Stimulated activated CD8-positive, alpha-beta memory T cell treated with anti-CD3 and anti-CD28 coated beads, Interleukin-12 subunit alpha, Interleukin-12 subunit beta, amount 100 ng/mL, for 4 hours (primary cell): ENCODE measurements at regions not wholly inside any gene's neighbourhood (a gene's known extent, or its start where the extent isn't known, plus 50 kb on each side); places are given as distances from the start of the nearest gene placed in this dataset.
A peak's percentile ranks its signal among the peaks of the same experiment; 100 is the strongest.
"Not testable (repeated sequence)": the region's sequence is repeated elsewhere in the genome, so short reads cannot be mapped to it uniquely, and the experiment has no call there.

Experiments used
- DNase-seq: peaks from one replicate; pipeline ENCODE4 v3.0.0-alpha.2; 2020; ENCODE audit warnings: low read depth

DNA sequence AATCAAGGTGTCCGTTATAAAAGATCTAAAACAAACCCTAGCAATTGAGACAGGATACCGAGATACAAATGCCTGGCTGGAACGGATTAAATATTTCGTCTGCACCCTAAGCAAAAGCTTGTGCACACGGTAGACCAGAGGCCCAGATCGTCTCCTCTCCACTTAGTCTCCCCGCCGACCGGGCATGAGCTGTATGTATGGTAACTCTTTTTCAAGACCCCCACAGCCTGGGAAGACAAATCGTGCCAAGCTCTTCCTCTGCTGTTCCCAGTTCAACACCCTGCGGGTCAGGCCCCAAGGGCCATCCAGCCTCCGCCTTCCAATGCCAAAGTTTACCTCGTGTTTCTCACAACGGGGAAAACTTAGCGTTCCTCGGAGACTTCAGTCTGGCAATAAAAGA lies 285.7 kb upstream of the GALNT17 start:
- no peak for DNase-seq

DNA sequence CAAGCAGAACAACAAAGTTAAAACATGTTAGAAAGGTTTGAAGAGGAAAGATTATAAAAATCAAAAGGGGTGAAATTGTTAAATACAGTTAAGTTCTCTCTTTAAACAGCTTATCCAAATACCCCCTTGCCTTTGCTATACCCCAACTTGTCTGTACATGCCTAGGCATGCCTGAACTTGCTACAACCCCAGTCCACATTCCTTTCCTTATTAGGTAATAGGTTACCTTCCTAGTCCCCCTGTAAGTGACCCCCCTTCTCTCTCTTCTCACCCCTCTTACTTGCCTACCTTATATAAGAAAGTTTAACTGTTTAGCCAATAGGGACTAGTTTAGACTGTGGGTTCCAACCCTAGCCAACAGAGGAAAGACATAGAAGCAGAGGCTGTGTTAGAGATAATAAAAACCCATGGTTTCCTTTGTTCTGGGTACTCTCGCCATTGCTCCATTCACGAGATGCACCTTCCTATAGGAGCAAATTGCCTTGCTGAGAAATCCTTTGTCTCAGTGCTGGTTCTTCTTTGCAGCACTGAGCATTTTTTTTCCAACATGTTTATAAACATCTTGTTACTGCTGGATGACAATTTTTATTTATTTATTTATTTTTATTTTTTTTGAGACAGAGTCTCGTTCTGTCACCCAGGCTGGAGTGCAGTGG lies 282.2 kb upstream of the GALNT17 start:
- DNase-seq, result no peak

DNA sequence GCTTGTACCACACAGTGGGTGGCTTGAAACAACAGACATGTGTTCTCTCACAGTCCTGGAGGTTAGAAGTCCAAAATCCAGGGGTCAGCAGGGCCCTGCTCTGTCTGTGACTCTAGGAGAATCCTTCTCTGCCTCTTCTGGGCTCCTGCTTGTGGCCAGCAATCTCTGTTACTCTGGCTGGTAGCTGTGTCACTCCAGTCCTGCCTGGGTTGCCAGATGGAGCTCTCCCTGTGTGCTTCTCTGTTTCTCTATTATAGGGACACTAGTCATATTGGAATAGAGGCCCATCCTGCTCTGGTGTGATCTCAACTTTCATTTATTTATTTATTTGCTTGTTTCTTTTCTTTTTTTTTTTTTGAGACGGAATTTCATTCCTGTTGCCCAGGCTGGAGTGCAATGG lies 276.6 kb upstream of the GALNT17 start:
- DNase-seq, result no peak

DNA sequence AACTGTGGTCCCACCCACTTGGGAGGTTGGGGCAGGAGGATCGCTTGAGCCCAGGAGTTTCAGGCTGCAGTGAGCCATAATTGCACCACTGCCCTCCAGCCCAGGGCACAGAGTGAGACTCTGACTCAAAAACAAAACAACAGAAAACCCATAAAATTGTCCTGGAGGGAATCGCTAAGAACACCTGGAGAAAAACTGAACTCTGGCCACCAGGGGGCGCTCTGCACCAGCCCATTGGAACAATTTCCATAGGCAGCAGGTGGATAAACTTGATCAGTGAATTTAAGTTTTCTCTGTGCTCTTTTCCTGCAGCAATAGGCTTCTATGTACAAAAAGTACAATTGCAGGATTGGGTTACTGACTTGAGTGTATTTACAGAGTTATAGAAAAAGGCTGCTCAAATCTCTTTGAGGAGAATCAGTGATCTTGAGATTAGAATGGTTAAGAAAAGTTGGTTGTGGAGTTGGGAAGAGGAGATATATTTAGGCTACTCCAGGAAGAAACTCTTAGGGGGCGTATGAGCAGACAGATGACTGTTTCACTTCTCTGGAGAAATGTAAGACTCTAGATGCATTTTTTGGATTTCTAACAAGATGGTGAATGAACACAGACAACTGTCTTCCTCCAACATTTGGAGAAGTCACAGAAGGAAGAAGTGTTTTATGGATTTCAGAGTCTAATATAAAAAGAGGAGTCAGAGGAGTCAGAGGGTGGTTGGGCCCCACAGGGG lies 274.9 kb upstream of the GALNT17 start:
- peak; percentile 8 for DNase-seq

DNA sequence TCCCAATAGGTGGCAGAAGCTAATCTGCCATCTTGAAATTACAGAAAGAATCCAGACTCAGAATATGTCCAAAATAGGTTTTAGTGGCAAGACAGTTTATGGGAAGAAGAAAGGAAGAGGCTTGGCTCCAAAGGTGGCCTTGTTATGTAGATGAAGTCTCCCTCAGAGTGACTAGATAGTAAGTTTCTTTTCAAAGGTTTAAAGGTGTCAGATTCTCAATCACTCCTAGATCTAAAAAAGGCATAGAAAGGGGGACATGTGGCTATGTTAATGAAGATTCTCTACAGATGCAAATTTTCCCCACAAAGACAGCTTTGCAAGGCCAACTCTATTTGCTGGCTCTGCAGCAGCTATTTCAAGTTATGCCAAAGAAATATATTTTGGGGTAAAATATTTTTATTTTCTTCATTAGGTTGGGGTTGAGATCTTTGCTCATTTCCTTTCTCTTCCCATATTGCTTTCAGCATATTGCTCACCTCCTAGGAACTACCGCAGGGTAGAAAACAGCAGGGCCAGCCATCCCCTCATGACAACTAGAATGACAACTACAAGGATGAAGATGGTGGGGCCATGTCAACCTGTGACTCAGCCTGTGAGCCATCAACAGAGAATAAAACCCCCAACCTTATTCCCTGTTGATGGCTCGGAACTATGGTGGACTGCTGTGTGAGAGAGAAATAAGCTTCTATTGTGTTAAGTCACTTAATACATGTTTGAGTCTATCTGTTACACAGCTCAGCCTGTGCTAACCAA lies 274.0 kb upstream of the GALNT17 start:
- DNase-seq, result no peak

DNA sequence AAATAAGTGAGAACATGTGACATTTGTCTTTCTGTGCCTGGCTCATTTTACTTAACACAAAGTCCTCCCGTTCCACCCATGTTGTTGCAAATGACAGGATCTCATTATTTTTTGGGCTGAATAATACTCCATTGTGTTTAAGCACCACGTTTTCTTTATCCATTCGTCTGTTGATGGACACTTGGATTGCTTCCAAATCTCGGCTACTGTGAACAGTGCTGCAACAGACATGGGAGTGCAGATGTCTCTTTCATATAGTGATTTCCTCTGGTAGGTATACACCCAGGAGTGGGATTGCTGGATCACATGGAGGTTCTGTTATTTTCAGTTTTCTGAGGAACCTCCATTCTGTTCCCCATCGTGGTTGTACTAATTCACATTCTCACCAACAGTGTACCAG lies 264.4 kb upstream of the GALNT17 start:
- DNase-seq, result no peak

DNA sequence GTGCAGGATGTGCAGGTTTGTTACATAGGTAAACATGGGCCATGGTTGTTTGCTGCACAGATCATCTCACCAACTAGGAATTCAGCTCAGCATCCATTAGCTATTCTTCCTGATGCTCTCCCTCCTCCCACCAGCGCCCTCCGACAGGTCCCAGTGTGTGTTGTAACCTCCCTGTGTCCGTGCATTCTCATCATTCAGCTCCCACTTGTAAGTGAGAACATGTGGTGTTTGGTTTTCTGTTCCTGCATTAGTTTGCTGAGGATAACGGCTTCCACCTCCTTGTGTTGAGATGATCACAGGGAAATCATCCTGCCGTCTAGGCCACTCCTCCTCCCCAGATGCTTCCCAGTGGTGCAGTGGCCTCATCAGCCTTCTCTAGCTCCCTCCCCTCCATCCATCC lies 261.6 kb upstream of the GALNT17 start:
- no peak for DNase-seq

DNA sequence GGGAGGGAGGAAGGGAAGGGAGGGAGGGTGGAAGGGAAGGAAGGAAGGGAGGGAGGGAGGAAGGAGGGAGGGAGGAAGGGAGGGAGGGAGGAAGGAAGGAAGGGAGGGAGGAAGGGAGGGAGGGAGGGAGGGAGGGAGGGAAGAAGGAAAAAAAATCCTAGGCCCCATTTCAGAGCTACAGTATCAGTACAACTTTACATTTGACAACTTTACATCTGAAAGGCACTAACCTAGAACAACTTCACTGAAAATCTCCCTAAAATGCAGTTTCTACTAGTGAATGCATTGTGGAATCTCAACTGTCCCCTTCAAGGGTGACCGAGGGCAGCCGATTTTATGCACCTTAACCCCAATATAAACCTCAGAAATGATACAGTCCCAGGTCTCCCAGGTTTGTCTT lies 259.8 kb upstream of the GALNT17 start:
- no peak for DNase-seq

DNA sequence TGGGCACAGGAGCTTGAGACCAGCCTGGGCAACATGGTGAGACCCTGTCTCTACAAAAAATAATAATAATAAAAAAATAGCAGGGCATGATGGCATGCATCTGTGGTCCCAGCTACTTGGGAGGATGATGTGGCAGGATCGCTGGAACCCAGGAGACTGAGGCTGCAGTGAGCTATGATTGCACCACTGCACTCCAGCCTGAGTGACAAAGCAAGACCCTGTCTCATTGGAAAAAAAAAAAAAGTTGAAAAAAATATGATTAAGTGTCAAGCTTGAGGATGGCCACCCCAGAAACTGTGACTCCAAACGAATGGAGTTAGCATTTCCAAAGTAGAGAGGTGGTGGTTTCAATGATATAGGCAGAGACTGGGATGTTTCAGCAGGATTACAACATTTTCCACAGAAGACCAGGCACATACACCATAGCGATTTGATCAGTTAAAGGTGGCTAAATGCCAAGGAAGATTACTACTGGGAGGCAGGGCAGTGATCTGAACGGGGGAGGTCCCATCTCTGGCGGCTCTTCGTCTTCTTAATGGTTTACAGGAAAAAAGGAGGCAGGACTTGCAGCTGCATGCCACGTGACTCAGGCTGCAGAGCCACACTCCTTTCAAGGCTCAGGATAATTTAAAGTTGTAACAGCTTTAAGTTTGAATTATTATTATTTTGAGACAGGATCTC lies 250.6 kb upstream of the GALNT17 start:
- DNase-seq, result no peak

DNA sequence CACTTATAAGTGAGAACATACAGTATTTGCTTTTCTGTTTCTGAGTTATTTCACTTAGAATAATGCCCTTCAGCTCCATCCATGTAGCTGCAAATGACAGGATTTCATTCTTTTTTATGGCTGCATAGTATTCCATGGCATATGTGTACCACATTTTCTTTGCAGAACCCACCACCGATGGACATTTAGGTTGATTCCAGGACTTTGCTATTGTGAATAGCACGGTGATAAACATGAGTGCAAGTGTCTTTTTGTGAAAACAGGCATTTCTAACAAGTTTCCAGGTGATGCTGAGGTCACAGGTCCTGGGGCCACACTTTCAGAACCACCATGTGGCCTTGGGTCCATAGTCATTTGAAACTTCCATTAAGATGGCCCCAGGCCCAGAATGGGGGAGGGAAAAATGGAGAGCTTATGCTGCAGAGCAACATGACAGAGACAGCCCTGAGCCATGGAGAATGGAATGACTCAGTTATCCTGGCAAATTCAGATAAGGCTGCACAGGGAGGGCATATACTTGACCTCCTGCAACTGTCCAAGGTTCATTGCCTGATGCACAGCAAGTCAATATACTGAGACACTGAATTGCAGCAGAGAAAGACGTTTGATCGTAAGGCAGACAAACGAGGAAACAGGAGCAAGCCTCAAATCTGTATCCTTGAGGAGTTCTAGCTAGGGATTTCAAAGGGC lies 248.0 kb upstream of the GALNT17 start:
- no peak for DNase-seq

DNA sequence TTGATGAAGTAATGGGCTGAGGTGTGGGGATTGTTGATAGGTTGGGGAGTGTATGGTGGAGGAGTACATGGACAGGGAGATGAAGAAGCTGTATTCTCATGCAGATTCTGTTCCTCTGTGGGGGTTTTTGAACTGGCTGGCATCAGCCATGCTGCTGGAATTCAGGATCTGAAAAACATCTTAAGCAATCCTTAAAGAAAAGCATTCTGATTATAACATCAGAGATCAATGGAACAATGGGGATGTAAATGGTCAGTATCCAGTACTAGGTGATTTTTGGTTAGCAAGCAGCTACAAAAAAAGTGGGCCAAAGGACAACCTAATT lies 247.5 kb upstream of the GALNT17 start:
- no peak for DNase-seq

DNA sequence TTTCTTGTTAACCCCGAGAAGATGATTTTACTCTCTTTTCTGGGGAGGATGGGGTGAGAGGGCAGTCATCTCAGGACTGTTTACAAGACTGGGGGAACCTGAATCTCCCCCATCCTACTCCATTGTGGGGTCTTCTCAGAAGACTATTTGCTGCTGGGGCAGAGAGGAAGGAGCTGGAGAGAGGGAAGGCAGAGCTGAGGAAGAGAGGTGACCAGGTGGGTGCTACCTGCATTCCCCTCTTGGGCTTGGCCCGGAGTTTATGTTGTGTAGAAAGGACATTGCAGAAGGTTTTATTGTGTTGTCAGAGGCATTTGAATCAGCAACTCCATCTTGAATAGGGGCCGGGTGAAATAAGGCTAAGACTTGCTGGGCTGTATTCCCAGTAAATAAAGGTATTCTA lies 247.1 kb upstream of the GALNT17 start:
- no peak for DNase-seq

DNA sequence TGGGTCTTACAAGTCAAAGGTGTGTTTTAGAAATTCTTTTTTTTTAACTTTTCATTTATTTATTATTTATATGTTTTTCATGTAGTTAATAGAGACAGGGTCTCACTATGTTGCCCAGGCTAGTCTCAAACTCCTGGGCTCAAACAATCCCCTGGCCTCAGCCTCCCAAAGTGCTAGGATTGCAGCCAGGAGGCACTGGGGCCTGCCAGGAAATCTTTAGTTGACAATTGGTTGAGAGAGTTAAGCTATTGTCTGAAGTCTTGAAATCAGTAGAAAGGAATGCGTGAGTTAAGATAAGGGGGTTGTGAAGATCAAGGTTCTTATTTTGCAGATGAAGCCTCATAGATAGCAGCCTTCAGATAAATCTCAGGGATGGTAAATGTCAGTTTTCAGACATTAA lies 245.4 kb upstream of the GALNT17 start:
- DNase-seq, result no peak

DNA sequence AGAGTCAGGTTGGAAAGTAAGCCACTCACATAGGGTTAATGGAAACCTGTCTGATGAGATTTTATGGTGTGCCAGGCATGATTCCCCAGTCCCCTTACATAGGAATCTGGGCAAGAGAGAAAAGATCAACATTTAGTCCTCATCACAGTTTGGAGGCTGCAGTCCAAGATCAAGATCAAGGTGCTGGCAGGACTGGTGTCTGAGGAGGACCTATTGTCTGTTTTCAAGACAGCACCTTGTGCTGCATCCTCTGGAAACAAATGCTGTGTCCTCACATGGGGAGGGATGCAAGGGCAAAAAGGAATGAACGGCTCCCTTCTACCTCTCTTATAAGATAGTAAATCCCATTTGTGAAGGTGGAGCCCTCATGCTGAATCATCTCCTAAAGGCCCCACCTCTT lies 244.8 kb upstream of the GALNT17 start:
- DNase-seq, result no peak

DNA sequence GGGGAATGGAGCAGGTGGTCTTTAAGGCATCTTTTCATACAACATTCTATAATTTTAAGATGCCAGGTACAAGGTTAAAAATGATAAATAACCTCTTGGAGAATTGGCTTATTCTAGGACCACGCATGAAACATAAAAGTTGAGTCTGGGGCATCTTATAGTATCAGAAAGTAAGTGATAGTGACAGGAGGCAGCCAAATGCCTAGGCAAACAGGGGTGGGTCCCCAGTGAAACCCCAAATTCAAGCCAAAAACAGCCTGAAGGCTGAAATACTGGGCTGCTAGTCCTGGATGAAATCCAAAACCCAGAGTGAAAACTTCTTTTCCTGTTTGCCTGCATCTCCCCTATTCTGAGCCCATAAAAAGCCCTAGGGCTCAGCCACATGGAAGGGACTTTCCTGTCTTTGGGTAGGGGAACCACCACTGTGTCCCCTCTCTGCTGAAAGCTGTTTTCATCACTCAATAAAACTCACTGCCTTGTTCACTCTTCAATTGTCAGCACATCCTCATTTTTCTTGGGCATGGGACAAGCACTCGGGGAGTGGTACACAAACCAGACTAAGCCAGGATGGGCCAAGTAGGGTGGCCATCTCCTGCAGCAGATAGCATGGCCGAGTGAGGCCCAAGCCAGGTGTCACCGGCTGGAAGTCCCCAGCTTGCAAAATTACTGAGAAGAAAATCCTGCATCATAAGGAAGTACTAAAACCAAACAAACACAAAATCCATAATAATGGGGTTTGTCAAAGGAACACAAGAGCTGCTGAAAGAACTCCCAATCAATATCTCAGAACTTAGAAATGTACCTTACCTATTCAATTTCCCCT lies 241.6 kb upstream of the GALNT17 start:
- no peak for DNase-seq

DNA sequence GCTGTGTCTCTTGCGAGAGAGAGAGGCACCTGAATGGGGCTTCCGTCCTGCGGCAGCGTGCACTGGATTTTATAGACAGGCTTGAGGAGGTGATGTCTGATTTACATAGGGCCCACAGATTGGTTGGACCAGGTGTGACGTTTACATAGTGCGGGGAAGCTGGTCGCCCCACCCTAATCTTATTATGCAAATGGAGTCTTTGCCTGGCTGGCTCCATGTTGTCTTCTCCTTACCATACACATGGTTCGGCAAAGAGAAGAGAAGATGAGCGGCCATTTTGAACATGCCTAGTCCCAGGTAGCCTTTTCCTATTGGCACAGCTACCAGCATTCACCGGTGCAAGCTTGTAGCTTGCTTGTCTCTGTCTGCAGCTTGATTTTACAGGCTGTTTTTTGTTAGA lies 238.5 kb upstream of the GALNT17 start:
- no peak for DNase-seq

DNA sequence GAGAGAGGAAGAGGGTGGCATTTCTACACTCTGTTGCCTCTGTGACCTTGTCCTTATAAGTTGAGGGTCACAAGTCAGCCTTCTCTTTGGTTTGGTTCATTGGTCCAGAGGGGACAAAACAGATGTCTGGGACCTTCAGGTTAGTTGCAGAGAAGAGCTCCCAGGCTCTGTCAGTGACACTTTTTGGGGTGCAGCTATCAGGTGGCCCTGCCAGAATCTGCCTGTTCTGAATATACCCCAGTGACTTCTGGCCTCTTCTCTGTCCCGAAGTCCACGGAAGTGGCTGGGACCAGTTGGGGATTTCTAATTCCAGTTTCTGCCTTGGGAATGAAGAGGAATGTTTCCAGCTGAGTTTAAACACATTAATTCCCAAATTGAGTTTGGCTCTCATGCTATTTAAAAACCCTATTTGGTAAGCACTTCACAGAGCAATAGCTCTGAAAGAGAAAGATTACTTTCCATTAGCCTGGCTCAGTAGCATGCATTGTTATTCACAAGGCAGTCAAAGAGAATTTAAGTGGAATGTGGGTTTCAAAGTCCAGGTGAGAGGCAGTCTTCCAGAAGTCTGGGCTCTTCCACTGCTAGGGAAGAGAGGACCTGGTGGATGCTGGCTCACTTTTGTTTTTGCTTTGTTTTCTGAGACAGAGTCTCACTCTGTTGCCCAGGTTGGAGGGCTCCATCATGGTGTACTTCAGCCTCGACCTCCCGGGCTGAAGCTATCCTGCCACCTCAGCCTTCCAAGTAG lies 237.8 kb upstream of the GALNT17 start:
- DNase-seq, result no peak

DNA sequence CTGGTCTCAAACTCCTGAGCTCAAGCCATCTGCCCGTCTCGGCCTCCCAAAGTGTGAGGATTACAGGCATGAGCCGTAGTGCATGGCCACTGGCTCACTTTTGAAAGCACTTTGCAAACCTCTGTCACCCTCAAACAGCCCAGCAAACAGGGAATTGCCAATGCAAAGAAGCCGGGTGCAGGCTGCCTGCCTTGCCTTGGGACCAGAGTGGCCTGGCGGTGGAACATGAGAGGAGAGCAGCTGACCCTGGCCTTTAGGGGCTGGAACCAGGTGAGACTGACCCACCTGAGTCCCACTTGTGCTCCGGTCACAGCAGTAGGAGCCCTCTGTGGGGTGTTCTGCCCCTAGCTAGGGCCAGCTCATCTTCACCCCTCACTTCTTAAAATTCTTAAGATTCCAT lies 237.1 kb upstream of the GALNT17 start:
- DNase-seq, result no peak

DNA sequence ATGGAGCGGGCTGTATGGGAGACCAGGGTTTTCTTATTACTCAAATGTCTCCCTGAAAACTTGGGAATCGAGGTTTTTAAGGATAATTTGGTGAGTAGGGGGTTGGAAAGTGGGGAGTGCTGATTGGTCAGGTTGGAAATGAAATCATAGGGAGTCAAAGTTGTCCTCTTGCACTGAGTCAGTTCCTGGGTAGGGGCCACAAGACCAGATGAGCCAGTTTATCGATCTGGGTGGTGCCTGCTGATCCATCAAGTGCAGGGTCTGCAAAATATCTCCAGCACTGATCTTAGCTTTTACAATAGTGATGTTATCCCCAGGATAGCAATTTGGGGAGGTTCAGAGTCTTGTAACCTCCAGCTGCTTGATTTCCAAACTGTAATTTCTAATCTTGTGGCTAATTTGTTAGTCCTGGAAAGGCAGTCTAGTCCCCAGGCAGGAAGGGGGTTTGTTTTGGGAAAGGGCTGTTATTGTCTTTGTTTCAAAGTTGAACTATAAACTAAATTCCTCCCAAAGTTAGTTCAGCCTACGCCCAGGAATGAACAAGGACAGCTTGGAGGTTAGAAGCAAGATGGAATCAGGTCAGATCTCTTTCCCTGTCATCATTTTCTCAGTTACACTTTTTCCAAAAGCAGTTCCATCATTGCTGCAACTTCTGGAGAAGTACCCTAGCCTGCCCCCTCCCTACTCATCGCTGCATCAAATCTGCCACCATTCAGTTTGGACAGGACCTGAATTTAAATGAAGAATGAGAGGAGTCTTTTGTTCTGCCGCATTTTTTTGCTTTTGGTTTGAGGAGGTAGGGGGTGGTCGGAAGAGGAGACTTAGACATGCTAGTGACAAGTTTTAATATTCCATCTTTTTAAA lies 236.4 kb upstream of the GALNT17 start:
- not testable (repeated sequence) for DNase-seq
